ENCODE measurements at regions not wholly inside any gene's neighbourhood (a gene's known extent, or its start where the extent isn't known, plus 50 kb on each side); places are given as distances from the start of the nearest gene placed in this dataset.

DNA sequence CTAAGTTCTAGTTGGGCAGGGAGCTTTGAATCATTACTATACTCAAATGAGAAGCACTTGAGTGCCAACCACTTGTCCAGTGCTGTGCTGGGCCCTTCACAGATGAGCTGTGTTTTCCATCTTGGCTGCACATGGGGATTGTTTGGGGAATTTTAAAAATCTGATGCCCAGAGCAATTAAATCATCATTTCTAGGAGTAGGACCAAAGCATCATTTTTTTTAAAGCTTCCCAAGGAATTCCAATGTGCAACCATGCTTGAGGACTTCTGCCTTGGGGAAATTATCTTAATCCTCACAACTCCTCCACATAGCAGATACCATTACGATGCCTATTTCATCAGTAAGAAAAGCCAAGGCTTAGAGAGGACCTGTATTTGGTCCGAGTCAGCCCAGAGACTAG lies 131.4 kb downstream of the TMEM174 start:
- H3K4me1 ChIP-seq = peaks cover 0 to 2% of the 10 kb centered on the region in 2 donors
- no peak overlapping the region for H3K4me3 ChIP-seq
- DNase-seq (no peak), ATAC-seq (no peak)
- no peaks in the 10 kb centered on the region for H3K9me3 ChIP-seq
- TF ChIP-seq, protein P1, sequence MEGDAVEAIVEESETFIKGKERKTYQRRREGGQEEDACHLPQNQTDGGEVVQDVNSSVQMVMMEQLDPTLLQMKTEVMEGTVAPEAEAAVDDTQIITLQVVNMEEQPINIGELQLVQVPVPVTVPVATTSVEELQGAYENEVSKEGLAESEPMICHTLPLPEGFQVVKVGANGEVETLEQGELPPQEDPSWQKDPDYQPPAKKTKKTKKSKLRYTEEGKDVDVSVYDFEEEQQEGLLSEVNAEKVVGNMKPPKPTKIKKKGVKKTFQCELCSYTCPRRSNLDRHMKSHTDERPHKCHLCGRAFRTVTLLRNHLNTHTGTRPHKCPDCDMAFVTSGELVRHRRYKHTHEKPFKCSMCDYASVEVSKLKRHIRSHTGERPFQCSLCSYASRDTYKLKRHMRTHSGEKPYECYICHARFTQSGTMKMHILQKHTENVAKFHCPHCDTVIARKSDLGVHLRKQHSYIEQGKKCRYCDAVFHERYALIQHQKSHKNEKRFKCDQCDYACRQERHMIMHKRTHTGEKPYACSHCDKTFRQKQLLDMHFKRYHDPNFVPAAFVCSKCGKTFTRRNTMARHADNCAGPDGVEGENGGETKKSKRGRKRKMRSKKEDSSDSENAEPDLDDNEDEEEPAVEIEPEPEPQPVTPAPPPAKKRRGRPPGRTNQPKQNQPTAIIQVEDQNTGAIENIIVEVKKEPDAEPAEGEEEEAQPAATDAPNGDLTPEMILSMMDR (IDR thresholded peaks at IDR 0.05) = no peak
- no peaks in the 10 kb centered on the region for H3K36me3 ChIP-seq
- peaks cover 66 to 99% of the 10 kb centered on the region in 2 donors for H3K27me3 ChIP-seq
- intact Hi-C loops (cut with DNase I) = no loop called here
- no peak overlapping the region for H3K27ac ChIP-seq

DNA sequence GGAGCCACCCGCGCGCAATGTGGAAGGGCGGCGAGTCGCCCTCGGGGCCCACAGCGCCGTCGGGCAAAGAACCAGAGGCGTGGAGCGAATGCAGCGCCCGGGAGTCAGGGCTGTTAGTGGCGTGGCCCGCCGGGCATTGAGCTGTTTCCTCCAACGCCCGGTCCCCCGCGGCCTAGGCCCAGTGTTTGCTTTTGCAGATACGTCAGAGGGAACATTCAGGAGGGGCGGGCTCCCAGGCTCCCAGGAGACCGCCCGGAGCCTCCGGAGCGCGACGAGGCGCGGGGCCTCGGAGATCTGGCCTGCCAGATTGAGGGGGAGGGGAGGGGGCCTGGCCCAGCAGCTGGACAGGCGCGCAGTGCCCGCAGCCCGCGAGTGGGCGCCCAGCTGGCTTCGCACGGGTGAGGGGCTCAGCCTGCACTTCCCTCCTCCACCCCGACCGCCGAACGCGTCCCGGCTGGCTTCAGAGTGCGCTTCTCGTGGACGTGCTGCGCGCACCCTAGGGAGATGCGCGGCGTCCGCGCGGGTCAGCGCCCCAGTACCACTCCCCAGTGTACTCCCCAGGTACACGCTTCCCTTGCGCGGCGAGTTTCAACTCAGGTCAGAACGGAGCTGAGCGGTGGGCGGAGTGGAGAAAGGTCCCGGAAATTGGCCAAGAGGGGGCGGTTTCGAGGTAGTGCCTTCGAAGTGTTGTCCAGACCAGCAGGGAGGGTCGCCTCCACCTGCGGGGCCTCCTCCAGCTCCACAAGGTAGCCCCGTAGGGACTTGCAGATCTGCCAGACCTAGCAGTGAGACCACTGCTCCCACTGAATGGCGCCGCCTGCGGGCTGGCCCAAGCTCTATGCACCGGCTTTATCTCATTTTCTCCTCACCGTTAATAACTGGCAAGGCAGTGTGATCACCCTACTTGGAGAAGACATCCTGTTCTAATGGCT lies 130.4 kb downstream of the TMEM174 start:
- Histone ChIP-seq H3K4me3 (no peak overlapping the region), H3K27me3 (peaks cover 76 to 100% of the 10 kb centered on the region in 2 donors), H3K36me3 (no peaks in the 10 kb centered on the region), H3K4me1 (peaks cover 0 to 9% of the 10 kb centered on the region in 2 donors), H3K9me3 (no peaks in the 10 kb centered on the region), H3K27ac (no peak overlapping the region)
- intact Hi-C loops (cut with DNase I) = no loop called here
- TF ChIP-seq, protein P1 (IDR thresholded peaks at IDR 0.05) = no peak
- DNase-seq (peak in 1 of 4 donors; percentile 75), ATAC-seq (peak; percentile 15)

DNA sequence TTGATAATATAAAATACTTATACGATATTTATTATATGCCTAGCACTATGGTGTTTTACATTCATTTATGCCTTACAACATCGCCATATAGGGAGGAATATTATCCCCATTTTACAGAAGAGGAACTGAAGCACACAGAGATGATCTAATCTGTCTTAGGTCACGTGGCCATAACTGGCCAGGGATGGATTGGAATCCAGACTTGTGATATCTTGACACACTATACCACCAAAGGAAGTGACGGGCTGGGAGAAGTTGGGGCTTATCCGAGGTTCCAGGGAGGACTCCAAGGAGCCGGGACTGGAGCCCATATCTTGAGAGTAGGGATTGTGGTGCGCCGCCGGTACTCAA lies 129.8 kb downstream of the TMEM174 start:
- H3K27ac ChIP-seq = no peak overlapping the region
- H3K27me3 ChIP-seq = peaks cover 82 to 100% of the 10 kb centered on the region in 2 donors
- peaks cover 0 to 9% of the 10 kb centered on the region in 2 donors for H3K4me1 ChIP-seq
- no peaks in the 10 kb centered on the region for H3K9me3 ChIP-seq
- DNase-seq (no peak), ATAC-seq (no peak)
- no peaks in the 10 kb centered on the region for H3K36me3 ChIP-seq
- no peak overlapping the region for H3K4me3 ChIP-seq
- TF ChIP-seq, protein P1 (IDR thresholded peaks at IDR 0.05) = no peak
- intact Hi-C loops (cut with DNase I) = no loop called here

DNA sequence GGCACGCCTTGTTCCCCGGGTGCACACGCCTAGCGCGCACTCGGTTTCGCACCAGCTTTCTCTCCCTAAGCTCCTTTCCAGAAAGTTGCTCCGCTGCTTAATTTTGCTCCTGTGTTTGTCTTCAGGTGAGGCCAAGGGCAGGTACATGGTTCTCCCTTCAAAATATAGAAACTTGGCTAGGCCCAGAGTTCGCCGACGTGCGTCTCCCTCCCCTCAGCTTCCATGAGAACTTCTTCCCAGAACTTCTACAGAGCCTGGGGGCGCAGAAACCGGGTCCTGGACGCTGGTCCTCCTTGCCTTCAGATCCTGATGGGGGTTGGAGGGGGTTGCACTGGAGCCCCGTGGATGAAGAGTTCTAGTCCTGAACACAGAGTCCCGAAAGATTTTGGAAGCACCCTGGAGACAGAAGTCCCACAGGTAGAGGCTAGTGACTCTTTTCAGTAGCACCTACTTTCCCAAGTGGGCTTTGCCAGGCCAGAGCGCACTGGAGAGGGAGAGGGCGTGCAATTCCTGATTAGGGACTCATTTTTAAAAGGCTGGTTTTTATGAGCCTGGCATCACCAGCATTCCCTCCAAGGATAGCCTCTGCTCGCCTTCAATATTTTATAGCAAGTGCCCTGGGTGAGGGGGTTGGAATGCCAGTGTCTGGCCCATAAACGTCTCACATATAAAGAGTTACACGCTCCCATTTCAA lies 128.4 kb downstream of the TMEM174 start:
- Histone ChIP-seq H3K27me3 (peaks cover 96 to 100% of the 10 kb centered on the region in 2 donors), H3K9me3 (no peaks in the 10 kb centered on the region), H3K4me3 (no peak overlapping the region), H3K27ac (no peak overlapping the region), H3K4me1 (peaks cover 0 to 9% of the 10 kb centered on the region in 2 donors), H3K36me3 (no peaks in the 10 kb centered on the region)
- intact Hi-C loops (cut with DNase I) = no loop called here
- TF ChIP-seq, protein P1 (IDR thresholded peaks at IDR 0.05) = no peak
- DNase-seq = no peak
- ATAC-seq = no peak
